Panc1 (cell line): ENCODE measurements at regions not wholly inside any gene's neighbourhood (a gene's known extent, or its start where the extent isn't known, plus 50 kb on each side); places are given as distances from the start of the nearest gene placed in this dataset.

Source experiments
- CTCF ChIP-seq: fragments of 450-650 bp; IDR thresholded peaks from 2 replicates; pipeline ENCODE4 v1.5.1; 2017; ENCODE audit warnings: mild to moderate bottlenecking
- POLR2AphosphoS5 ChIP-seq: IDR thresholded peaks from 2 replicates; pipeline ENCODE4 v1.6.1; 2012; ENCODE audit warnings: mild to moderate bottlenecking, low read depth, low read length, moderate library complexity

GRCh38 chr10:111432588-111432987, 355.8 kb downstream of the ADRA2A start:
- TF ChIP-seq POLR2AphosphoS5, result no peak
- no peak for TF ChIP-seq CTCF
